AG09319 (cell line): ENCODE measurements at regions not wholly inside any gene's neighbourhood (a gene's known extent, or its start where the extent isn't known, plus 50 kb on each side); places are given as distances from the start of the nearest gene placed in this dataset.

Experiments
- DNase-seq: peaks from one replicate; pipeline ENCODE4 v3.0.0-alpha.2; 2010; ENCODE audit warnings: low read depth; ENCODE audit errors: extremely low read depth
- CTCF ChIP-seq: IDR thresholded peaks from 2 replicates; pipeline ENCODE4 v1.5.1; 2011; ENCODE audit warnings: low read depth, mild to moderate bottlenecking, inconsistent platforms, low read length, moderate library complexity

- TF ChIP-seq CTCF: no peak
- DNase-seq: no peak
Observed at GRCh38 chr3:194075088-194075615, 60.8 kb upstream of the HES1 start.

GRCh38 chr3:194075802-194076460 lies 60.0 kb upstream of the HES1 start:
- no peak for DNase-seq
- TF ChIP-seq CTCF: no peak

GRCh38 chr3:194076475-194076874 lies 59.5 kb upstream of the HES1 start:
- DNase-seq: no peak
- TF ChIP-seq CTCF: no peak

- DNase-seq: no peak
- no peak for TF ChIP-seq CTCF
Observed at GRCh38 chr3:194077602-194078001, 58.3 kb upstream of the HES1 start.

GRCh38 chr3:194078045-194078821 lies 57.7 kb upstream of the HES1 start:
- no peak for DNase-seq
- TF ChIP-seq CTCF: no peak

DNA sequence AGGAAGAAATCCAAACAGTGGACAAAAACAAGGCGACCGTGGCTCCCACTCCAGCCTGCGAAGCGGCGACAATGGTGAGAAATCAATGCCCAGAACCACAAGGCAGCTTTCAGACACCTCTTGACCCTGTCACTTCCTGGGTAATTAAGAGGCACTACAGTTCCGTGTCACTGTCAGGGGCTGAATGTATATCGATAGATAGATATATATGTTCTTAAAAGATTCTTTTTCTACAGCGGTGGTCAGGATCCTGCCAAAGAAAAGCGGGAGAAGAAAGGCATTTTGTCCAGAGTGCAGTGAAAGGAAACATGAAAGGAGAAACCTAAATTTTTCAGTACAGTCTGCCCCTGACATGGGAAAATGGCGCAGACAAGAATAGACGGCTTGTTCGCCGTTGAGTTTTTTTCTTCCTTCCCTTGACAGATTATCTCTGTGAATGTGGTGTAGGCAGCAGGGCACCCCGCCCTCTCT lies 56.2 kb upstream of the HES1 start:
- DNase-seq: no peak
- TF ChIP-seq CTCF: no peak

DNA sequence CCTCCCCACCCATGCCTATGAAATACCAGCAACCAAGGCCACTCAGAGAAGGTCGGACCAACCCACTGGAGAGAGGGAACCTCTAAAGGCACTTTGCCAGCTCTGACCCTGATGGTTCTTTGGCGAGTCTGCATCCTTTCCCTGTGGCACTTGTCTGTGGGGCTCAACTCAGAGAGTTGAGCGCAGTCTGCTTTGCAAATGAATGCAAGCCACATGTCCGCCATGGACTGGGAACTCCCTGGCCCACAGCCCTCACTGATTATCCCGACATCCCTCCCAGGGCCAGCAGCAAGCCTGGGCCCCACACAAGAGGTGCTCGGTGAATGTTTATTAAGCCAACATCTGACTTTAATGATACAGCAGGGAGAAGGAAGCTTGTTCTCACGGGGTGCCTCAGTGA lies 55.5 kb upstream of the HES1 start:
- DNase-seq: peak; percentile 56
- no peak for TF ChIP-seq CTCF
